T-helper 1 cell (primary cell): ENCODE measurements at regions not wholly inside any gene's neighbourhood (a gene's known extent, or its start where the extent isn't known, plus 50 kb on each side); places are given as distances from the start of the nearest gene placed in this dataset.
"Not testable (repeated sequence)": the region's sequence is repeated elsewhere in the genome, so short reads cannot be mapped to it uniquely, and the experiment has no call there.

ENCODE experiments used
- DNase-seq, 5 donors: peaks; one replicate each; pipeline ENCODE4 v3.0.0-alpha.2; 2012 to 2020

DNA sequence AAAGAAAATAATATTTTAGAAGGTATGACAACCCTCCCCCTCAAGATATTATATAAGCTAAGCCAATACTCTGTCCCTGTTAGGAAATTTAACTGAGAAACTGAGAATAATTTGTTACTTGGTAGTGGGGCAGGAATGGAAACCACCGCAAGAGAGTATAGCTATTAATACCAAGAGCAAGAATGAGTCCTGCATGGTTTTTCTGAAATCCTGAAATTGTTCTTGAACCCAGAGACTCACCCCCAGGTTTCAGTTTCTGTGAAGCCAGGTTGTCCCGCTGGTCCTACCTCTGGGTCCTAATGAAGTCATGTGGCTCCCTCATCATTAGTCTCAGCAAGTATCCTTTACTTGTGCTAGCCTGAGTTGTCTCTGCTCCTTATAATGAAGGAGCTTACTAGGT, 671.0 kb upstream of the ACVR2A start:
- no peak for DNase-seq

DNA sequence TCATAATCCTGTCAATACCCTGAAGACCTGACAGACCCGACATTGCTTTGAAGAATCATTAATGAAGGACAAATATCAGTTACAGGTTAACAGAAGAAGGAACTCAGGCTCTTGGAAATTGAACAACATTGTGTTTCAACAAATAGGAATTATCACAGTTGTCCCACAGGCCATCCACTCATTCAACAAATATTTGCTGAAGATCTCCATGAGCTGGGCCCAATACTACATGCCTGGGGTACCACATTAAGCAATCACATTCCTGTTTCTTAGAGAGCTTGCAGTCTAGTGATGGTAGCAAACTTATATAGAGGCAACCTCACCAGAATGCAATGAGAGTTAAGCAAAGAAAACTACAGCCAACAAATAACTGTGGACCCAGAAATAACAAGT, 671.6 kb upstream of the ACVR2A start:
- no peak for DNase-seq

DNA sequence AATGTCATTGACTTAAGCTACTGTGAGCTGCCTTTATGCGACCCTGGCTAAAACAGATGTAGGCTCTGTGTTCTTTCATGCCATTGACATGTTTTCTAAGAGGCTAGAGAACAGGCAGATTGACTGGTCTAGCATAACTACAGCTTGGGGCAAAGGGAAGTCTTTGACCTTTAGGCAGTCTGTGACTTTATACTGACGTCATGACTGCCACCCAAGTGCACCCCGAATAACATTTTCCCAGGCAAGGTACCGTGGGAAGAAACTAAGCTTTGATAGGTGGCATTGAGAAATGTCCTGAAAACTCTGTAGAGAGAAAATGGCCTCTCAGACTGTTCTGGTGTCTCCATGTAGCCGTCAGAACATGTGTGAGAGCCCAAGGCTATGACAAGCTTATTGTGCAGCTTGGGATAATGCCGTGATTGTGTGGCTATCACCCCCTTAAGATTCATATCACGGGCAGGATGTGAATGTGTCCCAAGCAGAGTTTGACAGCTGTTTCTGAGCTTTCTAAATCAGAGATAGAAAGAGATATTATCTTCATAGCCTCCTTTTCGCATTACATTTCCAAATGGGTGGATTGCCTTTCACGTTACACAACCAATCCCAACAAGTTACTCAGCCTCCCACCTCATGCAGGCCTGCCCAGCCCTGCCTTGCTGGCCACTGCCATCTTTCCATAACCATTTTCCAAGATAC, 672.2 kb upstream of the ACVR2A start:
- DNase-seq, result no peak

- no peak for DNase-seq
Observed at GRCh38 chr2:147171941-147172340, 672.9 kb upstream of the ACVR2A start.

GRCh38 chr2:147170932-147171331, 673.9 kb upstream of the ACVR2A start:
- DNase-seq, result no peak

GRCh38 chr2:147165697-147166382, 679.0 kb upstream of the ACVR2A start:
- DNase-seq, result no peak

DNA sequence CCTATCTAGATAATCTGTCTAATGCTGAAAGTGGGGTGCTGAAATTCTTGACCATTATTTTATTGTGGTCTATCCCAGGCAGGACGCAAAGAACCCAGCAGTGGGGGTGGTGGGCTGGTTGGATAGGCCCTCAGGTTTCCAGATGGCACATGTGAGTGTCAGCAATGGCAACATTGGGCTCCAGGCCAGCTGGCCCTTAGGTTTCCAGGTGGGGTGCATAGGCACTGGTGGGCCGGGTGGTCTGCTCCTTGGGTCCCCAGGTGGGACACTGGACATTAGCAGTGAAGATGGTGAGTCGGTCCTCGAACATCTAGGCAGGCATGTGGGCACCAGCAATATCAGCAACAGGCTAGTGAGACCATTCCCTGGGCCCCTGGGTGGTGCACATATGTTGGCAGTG, 680.3 kb upstream of the ACVR2A start:
- no peak for DNase-seq

DNA sequence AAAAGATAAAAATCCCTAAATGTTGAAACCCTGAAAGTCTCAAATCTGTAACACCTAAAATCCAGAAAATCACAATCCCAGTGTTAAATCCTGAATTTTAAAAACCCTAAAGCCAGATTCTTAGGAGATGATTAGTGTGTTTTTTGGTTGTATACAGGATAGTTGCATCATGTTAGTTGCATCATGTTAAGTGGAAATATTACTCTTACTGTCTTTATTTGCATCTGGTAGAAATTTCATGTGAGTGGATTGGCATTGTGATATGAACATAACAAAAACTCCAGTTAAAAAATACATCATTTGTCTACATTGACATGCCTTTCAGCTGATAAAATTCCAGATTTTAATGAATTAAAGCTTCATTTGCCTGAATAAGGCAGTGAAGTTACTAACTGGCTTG, 683.1 kb upstream of the ACVR2A start:
- no peak for DNase-seq

DNA sequence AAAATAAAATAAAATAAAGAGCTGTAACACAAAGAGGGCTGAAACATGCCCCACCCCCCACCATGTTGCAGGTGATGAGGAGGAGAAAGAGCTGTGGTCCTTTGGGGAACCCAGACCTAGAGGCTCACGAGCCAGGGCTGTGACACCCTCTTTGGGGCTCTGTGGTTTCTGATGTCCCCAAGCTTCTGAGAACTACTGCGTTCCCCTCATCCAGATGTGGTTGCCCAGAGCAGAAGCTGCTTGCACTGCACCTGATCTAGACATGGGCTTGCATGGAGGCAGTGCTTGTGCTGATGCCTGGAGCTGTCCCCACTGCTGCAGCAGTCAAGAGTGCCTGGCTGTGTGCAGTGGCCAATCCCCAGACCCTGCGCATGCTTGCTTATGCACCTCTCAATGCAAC, 687.9 kb upstream of the ACVR2A start:
- DNase-seq, result no peak

GRCh38 chr2:147150241-147150635, 694.6 kb upstream of the ACVR2A start:
- no peak for DNase-seq

- DNase-seq, result no peak
Observed at GRCh38 chr2:147149575-147150240, 695.1 kb upstream of the ACVR2A start.

DNA sequence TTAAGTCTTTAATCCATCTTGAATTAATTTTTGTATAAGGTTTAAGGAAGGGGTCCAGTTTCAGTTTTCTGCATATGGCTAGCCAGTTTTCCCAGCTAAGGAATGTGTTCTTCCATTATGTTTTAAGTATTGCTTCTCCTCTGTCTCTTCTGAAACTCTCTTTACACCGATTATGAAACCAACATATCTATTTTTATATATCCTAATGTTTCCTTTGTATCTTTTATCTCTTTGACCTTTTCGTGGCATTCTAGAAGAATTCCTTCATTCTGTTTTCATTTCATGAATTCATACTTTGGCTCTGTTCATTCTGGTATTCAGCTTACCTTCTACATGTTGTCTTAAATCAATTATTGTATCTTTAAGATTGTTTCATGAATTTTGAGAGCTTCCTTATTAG, 697.0 kb upstream of the ACVR2A start:
- DNase-seq, result no peak

DNA sequence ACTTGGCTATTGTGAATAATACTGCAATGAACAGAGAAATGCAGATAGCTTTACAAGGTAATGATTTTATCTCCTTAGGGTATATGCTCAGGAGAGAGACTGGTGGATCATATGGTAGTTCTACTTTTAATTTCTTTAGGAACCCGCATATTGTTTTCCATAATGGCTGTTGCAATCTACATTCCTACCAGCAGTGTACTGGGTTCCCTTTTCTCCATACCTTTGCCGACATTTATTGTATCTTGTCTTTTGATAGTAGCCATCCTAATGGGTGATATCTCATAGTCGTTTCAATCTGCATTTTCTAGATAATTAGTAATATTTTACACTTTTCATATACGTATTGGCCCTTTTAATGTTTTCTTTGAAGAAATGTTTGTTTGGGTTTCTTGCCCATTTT, 702.9 kb upstream of the ACVR2A start:
- DNase-seq, result no peak

- DNase-seq, result not testable (repeated sequence)
Observed at GRCh38 chr2:147139732-147140131, 705.1 kb upstream of the ACVR2A start.

DNA sequence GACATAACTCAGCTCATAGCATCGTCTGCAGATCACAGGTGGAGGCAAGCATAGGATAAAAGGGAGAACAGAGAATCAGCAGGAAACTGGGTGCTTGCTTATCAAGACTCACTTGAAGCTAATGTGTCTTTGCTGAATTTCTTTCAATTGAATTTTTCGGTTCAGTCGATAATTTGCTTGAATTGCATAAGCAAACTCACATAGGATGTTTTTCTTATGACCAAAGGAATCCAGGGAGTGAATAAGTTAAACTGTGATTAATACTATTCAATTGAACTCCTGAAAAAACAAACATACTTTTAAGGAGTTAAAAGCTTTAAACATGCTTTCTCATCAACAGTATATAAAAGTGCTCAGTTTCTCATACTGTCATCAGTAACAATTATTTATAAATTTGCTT, 707.1 kb upstream of the ACVR2A start:
- DNase-seq, result no peak

GRCh38 chr2:147135376-147135775, 709.5 kb upstream of the ACVR2A start:
- DNase-seq, result no peak

GRCh38 chr2:147133286-147133908, 711.4 kb upstream of the ACVR2A start:
- no peak for DNase-seq

DNA sequence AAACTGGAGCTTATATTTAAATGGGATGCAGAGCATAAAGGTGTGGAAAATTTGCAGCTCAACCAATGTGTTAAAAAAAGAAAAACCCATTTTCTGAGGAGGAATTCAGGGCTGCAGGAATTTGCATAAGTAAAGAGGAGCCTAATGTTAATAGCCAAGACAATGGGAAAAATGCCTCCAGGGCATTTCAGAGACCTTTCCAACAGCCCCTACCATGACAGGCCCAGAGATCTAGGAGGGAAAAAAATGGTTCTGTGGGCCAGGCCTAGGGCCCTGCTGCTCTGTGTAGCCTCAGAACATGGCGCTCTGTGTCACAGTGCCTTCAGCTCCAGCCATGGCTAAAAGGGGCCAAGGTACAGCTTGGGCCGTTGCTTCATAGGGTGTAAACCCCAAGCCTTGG, 719.7 kb upstream of the ACVR2A start:
- DNase-seq, result no peak

DNA sequence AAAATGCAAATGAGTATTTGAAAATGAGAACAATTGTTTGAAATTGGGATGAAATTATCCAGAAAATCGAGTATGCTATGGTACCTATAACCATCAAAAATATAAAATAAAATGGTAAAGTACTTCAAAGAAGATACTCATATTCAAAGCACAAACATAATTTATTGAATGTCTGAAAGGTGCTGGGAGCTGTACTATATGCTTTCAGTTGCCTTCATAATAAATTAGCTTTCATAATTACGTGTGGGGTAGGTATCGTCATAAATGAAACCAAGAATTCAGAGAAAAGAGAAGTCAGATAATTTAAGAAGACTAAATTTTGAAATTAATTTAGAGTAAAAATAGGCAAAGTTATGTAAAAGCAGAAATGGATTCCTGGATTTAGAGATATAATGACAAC, 721.9 kb upstream of the ACVR2A start:
- no peak for DNase-seq

DNA sequence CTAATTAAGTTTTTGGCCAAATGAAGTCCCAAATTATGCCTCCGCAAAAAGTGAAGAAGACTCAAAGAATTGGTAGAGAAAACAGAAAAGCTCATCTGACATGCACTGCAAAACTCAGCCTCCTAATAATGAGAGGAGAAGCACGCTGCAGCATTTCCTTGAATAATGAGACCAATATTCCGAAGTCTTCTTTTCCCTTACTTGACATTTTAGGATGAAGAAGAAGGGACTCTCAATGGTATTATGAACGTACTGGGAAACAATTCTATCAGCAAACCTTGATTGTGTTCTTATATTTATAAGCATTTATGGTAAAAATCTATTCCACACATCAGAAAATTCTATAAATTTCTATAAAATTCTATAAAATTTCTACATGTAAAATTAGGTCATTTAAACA, 733.9 kb upstream of the ACVR2A start:
- no peak for DNase-seq

DNA sequence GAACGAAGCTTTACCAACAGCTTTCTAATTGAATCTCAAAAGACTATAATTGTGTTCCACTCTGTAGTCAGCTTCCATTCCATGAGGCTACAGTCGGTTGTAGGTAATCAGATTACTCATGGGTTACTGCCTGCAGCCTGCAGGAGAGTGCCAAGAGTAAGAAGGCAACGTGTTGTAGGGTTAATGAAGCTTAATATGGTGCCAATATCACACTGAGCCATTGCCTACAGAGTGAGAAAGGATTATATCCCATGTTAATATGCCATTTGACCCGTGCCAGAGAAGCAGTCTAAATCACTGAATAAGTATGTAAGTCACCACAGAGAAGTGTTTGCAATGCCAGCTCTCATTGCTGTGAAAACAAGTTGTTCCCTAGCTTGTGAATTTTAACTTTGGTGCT, 734.5 kb upstream of the ACVR2A start:
- no peak for DNase-seq

DNA sequence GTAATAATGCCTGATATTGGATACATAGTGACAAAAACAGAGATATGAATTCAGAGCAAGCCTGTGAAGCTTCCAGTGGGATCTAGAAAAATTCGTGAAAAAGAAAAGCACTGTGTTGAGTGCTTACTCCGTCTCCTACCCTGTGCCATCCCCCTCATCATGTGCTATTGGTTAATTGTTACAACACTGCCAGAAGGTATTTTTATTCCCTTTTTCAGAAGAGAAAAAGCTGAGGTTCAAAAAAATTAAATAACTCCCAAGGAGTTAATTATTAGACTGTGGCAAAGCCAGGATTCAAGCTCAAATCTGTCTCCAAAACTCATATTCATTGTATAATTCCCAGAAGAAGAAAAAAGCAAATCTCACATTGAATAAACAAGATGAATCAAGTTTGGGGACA, 735.5 kb upstream of the ACVR2A start:
- no peak for DNase-seq

- DNase-seq, result no peak
Observed at GRCh38 chr2:147108548-147108947, 736.3 kb upstream of the ACVR2A start.
